H9 (cell line): ENCODE measurements at regions not wholly inside any gene's neighbourhood (a gene's known extent, or its start where the extent isn't known, plus 50 kb on each side); places are given as distances from the start of the nearest gene placed in this dataset.

ENCODE experiments used
- DNase-seq: peaks from one replicate; pipeline ENCODE4 v3.0.0-alpha.2; 2017
- H2AFZ ChIP-seq: one replicate; pipeline ENCODE4 v1.6.1; 2013; ENCODE audit warnings: mild to moderate bottlenecking, low read length, control low read depth, moderate library complexity
- H2AK5ac ChIP-seq: 2 replicates; pipeline ENCODE4 v1.6.1; 2013; ENCODE audit warnings: low read length, control low read depth, mixed read lengths; ENCODE audit not compliant: insufficient read length
- H2BK120ac ChIP-seq: one replicate; pipeline ENCODE4 v1.6.1; 2013; ENCODE audit warnings: low read depth, mild to moderate bottlenecking, low read length, control low read depth, inconsistent platforms; ENCODE audit not compliant: poor library complexity, severe bottlenecking
- H2BK12ac ChIP-seq: 2 replicates; pipeline ENCODE4 v1.6.1; 2013; ENCODE audit warnings: low read length, control low read depth, mixed read lengths, low read depth; ENCODE audit not compliant: insufficient read length
- H2BK15ac ChIP-seq: 2 replicates; pipeline ENCODE4 v1.6.1; 2013; ENCODE audit warnings: low read depth, low read length, control low read depth
- H2BK20ac ChIP-seq: one replicate; pipeline ENCODE4 v1.6.1; 2013; ENCODE audit warnings: low read depth, mild to moderate bottlenecking, low read length, control low read depth, inconsistent platforms; ENCODE audit not compliant: poor library complexity, severe bottlenecking
- H2BK5ac ChIP-seq: 2 replicates; pipeline ENCODE4 v1.6.1; 2013; ENCODE audit warnings: low read length, control low read depth, mixed read lengths; ENCODE audit not compliant: insufficient read length
- H3K14ac ChIP-seq: 2 replicates; pipeline ENCODE4 v1.6.1; 2013; ENCODE audit warnings: low read length, control low read depth; ENCODE audit not compliant: insufficient read depth
- H3K18ac ChIP-seq: 2 replicates; pipeline ENCODE4 v1.6.1; 2013; ENCODE audit warnings: low read depth, mild to moderate bottlenecking, mixed read lengths, low read length, control low read depth; ENCODE audit not compliant: insufficient read length
- H3K23ac ChIP-seq: 2 replicates; pipeline ENCODE4 v1.6.1; 2013; ENCODE audit warnings: low read length, control low read depth, mixed read lengths, low read depth; ENCODE audit not compliant: insufficient read length
- H3K23me2 ChIP-seq: 2 replicates; pipeline ENCODE4 v1.6.1; 2013; ENCODE audit warnings: low read depth, mild to moderate bottlenecking, mixed read lengths, low read length, control low read depth; ENCODE audit not compliant: insufficient read length, poor library complexity, severe bottlenecking
- H3K27ac ChIP-seq: 2 replicates; pipeline ENCODE4 v1.5.1; 2013; ENCODE audit warnings: low read length, control low read depth, mixed read lengths, low read depth; ENCODE audit not compliant: insufficient read length
- H3K27me3 ChIP-seq: 2 replicates; pipeline ENCODE4 v1.6.1; 2013; ENCODE audit warnings: low read length, control low read depth, inconsistent platforms; ENCODE audit not compliant: insufficient read depth
- H3K4ac ChIP-seq: 2 replicates; pipeline ENCODE4 v1.6.1; 2013; ENCODE audit warnings: low read depth, mild to moderate bottlenecking, control low read depth, inconsistent platforms, low read length, moderate library complexity
- H3K4me1 ChIP-seq: 2 replicates; pipeline ENCODE4 v1.6.1; 2013; ENCODE audit warnings: low read length, control low read depth, inconsistent platforms; ENCODE audit not compliant: insufficient read depth
- H3K4me2 ChIP-seq: 2 replicates; pipeline ENCODE4 v1.6.1; 2013; ENCODE audit warnings: low read length, control low read depth, mixed read lengths; ENCODE audit not compliant: insufficient read length, insufficient read depth
- H3K56ac ChIP-seq: 2 replicates; pipeline ENCODE4 v1.6.1; 2013; ENCODE audit warnings: low read depth, mild to moderate bottlenecking, mixed read lengths, low read length, control low read depth; ENCODE audit not compliant: insufficient read length
- H3K79me1 ChIP-seq: 2 replicates; pipeline ENCODE4 v1.6.1; 2013; ENCODE audit warnings: low read depth, mild to moderate bottlenecking, moderate library complexity, low read length, control low read depth, inconsistent platforms; ENCODE audit not compliant: insufficient read depth, poor library complexity, severe bottlenecking
- H3K79me2 ChIP-seq: 2 replicates; pipeline ENCODE4 v1.6.1; 2013; ENCODE audit warnings: low read length, control low read depth, inconsistent platforms; ENCODE audit not compliant: insufficient read depth
- H3K9ac ChIP-seq: 2 replicates; pipeline ENCODE4 v1.6.1; 2013; ENCODE audit warnings: low read length, control low read depth, mixed read lengths; ENCODE audit not compliant: insufficient read length; ENCODE audit errors: extremely low read depth
- H3K9me3 ChIP-seq: one replicate; pipeline ENCODE4 v1.6.1; 2013; ENCODE audit warnings: low read depth, low read length, inconsistent platforms; ENCODE audit not compliant: control insufficient read depth
- H3T11ph ChIP-seq: one replicate; pipeline ENCODE4 v1.6.1; 2013; ENCODE audit warnings: mild to moderate bottlenecking, low read length, control low read depth, inconsistent platforms
- H4K20me1 ChIP-seq: one replicate; pipeline ENCODE4 v1.6.1; 2013; ENCODE audit not compliant: control insufficient read depth, insufficient read length, insufficient read depth
- H4K5ac ChIP-seq: 2 replicates; pipeline ENCODE4 v1.6.1; 2013; ENCODE audit warnings: low read depth, mild to moderate bottlenecking, mixed read lengths, low read length, control low read depth; ENCODE audit not compliant: insufficient read length
- H4K8ac ChIP-seq: replicated peaks from 2 replicates; pipeline ENCODE4 v1.6.1; 2013; ENCODE audit warnings: low read length, control low read depth, mixed read lengths, low read depth; ENCODE audit not compliant: insufficient read length
- H4K91ac ChIP-seq: 2 replicates; pipeline ENCODE4 v1.6.1; 2013; ENCODE audit warnings: low read depth, mild to moderate bottlenecking, moderate library complexity, mixed read lengths, low read length, control low read depth; ENCODE audit not compliant: insufficient read length
- H3K27ac Mint-ChIP-seq, 3 experiments: 2 replicates in 2 of 3; 3 replicates in 1 of 3; pipeline ENCODE4 v1.8.0; 2020 to 2021; ENCODE audit warnings: mixed read lengths in 3 of 3, mild to moderate bottlenecking in 1 of 3, moderate library complexity in 1 of 3
- H3K27me3 Mint-ChIP-seq: 2 replicates; pipeline ENCODE4 v1.8.0; 2021; ENCODE audit warnings: low read depth, mild to moderate bottlenecking, moderate library complexity, mixed read lengths
- H3K36me3 Mint-ChIP-seq, 3 experiments: 2 replicates in 2 of 3; 3 replicates in 1 of 3; pipeline ENCODE4 v1.8.0; 2020 to 2021; ENCODE audit warnings: low read depth in 3 of 3, mixed read lengths in 3 of 3; ENCODE audit not compliant: insufficient read depth in 1 of 3
- H3K4me1 Mint-ChIP-seq, 2 experiments: 2 replicates each; pipeline ENCODE4 v1.8.0; 2020; ENCODE audit warnings: mixed read lengths in 2 of 2
- H3K4me3 Mint-ChIP-seq, 2 experiments: 2 replicates in 1 of 2; 3 replicates in 1 of 2; pipeline ENCODE4 v1.8.0; 2020 to 2021; ENCODE audit warnings: mild to moderate bottlenecking in 2 of 2, mixed read lengths in 2 of 2, moderate library complexity in 1 of 2
- H3K9me3 Mint-ChIP-seq, 2 experiments: 2 replicates in 1 of 2; 3 replicates in 1 of 2; pipeline ENCODE4 v1.8.0; 2020; ENCODE audit warnings: mild to moderate bottlenecking in 2 of 2, mixed read lengths in 2 of 2, moderate library complexity in 1 of 2
- WGBS: extraction: QIAGEN DNeasy Blood & Tissue Kit; methylation state at CpG from one replicate; pipeline ENCODE4 v1.1.7; 2013; ENCODE audit warnings: missing lambda C conversion rate, low lambda C conversion rate, mixed read lengths; ENCODE audit not compliant: insufficient read length; ENCODE audit errors: extremely low coverage; 5-methylcytosine and 5-hydroxymethylcytosine counted together
- TF ChIP-seq, protein P1 (sequence below): fragments of 200-600 bp; sonication (generic); conservative IDR thresholded peaks from 3 replicates; pipeline ENCODE4 v1.8.0; 2021; ENCODE audit warnings: antibody characterized with exemption, mild to moderate bottlenecking

DNA sequence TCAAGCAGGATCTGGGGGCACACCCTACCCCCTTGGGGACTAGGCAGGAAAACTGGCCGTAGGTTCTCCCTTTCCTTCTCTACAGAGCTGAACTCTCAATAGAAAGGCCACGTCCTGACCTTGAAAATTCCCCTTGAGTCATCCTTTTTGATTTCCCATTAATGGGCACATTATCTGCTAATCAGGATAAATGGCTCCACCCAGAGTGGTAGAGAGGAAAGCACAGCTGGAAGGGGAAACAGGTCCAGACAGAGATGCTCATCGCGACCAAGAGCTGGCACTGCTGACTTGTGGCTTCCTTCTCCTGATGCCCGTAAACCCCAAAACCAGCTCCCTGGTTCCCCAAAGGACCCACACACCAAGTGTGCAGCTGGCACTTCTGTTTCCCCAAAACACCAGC, 206.5 kb upstream of the CDH5 start:
- Histone ChIP-seq H3K14ac (no peak overlapping the region), H2BK15ac (no peak overlapping the region), H2BK12ac (no peak overlapping the region), H3K56ac (no peak overlapping the region), H4K20me1 (no peaks in the 10 kb centered on the region), H3T11ph (no peak overlapping the region), H3K27me3 (no peaks in the 10 kb centered on the region), H3K4me1 (no peaks in the 10 kb centered on the region), H3K9ac (no peak overlapping the region), H3K18ac (no peak overlapping the region), H3K27ac (no peak overlapping the region), H4K5ac (no peak overlapping the region), H2AK5ac (no peak overlapping the region), H2AFZ (no peak overlapping the region), H4K91ac (no peak overlapping the region), H3K79me2 (no peaks in the 10 kb centered on the region), H3K23ac (no peak overlapping the region), H3K79me1 (no peaks in the 10 kb centered on the region), H2BK120ac (no peak overlapping the region), H2BK20ac (no peak overlapping the region), H2BK5ac (no peak overlapping the region), H3K9me3 (no peaks in the 10 kb centered on the region), H4K8ac (no peak overlapping the region), H3K23me2 (no peaks in the 10 kb centered on the region), H3K4me2 (no peak overlapping the region), H3K4ac (no peak overlapping the region)
- no CpG with 5 or more reads among the region's 5 CpGs for WGBS
- TF ChIP-seq, protein P1, sequence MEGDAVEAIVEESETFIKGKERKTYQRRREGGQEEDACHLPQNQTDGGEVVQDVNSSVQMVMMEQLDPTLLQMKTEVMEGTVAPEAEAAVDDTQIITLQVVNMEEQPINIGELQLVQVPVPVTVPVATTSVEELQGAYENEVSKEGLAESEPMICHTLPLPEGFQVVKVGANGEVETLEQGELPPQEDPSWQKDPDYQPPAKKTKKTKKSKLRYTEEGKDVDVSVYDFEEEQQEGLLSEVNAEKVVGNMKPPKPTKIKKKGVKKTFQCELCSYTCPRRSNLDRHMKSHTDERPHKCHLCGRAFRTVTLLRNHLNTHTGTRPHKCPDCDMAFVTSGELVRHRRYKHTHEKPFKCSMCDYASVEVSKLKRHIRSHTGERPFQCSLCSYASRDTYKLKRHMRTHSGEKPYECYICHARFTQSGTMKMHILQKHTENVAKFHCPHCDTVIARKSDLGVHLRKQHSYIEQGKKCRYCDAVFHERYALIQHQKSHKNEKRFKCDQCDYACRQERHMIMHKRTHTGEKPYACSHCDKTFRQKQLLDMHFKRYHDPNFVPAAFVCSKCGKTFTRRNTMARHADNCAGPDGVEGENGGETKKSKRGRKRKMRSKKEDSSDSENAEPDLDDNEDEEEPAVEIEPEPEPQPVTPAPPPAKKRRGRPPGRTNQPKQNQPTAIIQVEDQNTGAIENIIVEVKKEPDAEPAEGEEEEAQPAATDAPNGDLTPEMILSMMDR, result no peak
- Mint-ChIP-seq H3K27ac (no peak overlapping the region), H3K4me1 (peaks cover 8 to 11% of the 10 kb centered on the region in 2 experiments; a peak in 3 of 4 replicates), H3K9me3 (no peaks in the 10 kb centered on the region; a peak in 1 of 5 replicates), H3K36me3 (no peaks in the 10 kb centered on the region), H3K4me3 (no peak overlapping the region), H3K27me3 (peaks cover 4% of the 10 kb centered on the region)
- DNase-seq, result no peak
